ENCODE measurements at regions not wholly inside any gene's neighbourhood (a gene's known extent, or its start where the extent isn't known, plus 50 kb on each side); places are given as distances from the start of the nearest gene placed in this dataset.

GRCh38 chrX:113759422-113759821 lies 824.5 kb upstream of the HTR2C start:
- TF ChIP-seq POLR2A (IDR thresholded peaks at IDR 0.05; ENCODE audit: low read length) (no peak), GATA1 (IDR thresholded peaks at IDR 0.05; ENCODE audit: low read depth, low read length) (no peak)

Data from erythroblast (primary cell).